Astrocyte (in vitro differentiated cells and primary cell): ENCODE measurements at regions not wholly inside any gene's neighbourhood (a gene's known extent, or its start where the extent isn't known, plus 50 kb on each side); places are given as distances from the start of the nearest gene placed in this dataset.
A peak's percentile ranks its signal among the peaks of the same experiment; 100 is the strongest.

Experiments
- DNase-seq: peaks from one replicate; pipeline ENCODE4 v3.0.0-alpha.2; 2010; ENCODE audit warnings: low read depth
- FAIRE-seq: peaks from 2 replicates; lab custom pipeline; 2011; peaks lifted over from hg19 to GRCh38; lab: Jason Lieb, UNC
- H2AFZ ChIP-seq: 2 replicates; pipeline ENCODE4 v1.6.0; 2012; ENCODE audit warnings: low read depth, low read length, inconsistent platforms
- H3K27ac ChIP-seq: 2 replicates; pipeline ENCODE4 v1.5.1; 2011; ENCODE audit warnings: low read depth, low read length, inconsistent platforms
- H3K27me3 ChIP-seq: 2 replicates; pipeline ENCODE4 v1.6.0; 2011; ENCODE audit warnings: low read length, inconsistent platforms; ENCODE audit not compliant: insufficient read depth
- H3K36me3 ChIP-seq: 2 replicates; pipeline ENCODE4 v1.5.1; 2011; ENCODE audit warnings: low read length, inconsistent platforms; ENCODE audit not compliant: insufficient read depth
- H3K4me1 ChIP-seq: 2 replicates; pipeline ENCODE4 v1.5.1; 2011; ENCODE audit warnings: low read length, inconsistent platforms; ENCODE audit not compliant: insufficient read depth
- H3K4me2 ChIP-seq: 2 replicates; pipeline ENCODE4 v1.6.0; 2012; ENCODE audit warnings: low read length, inconsistent platforms
- H3K4me3 ChIP-seq: 2 replicates; pipeline ENCODE4 v1.5.1; 2011; ENCODE audit warnings: low read depth, mild to moderate bottlenecking, low read length, inconsistent platforms; ENCODE audit not compliant: insufficient read depth
- H3K79me2 ChIP-seq: 2 replicates; pipeline ENCODE4 v1.6.0; 2012; ENCODE audit warnings: mild to moderate bottlenecking, low read length, inconsistent platforms; ENCODE audit not compliant: insufficient read depth
- H3K9ac ChIP-seq: 2 replicates; pipeline ENCODE4 v1.6.0; 2012; ENCODE audit warnings: mild to moderate bottlenecking, low read length, inconsistent platforms
- H3K9me3 ChIP-seq: 2 replicates; pipeline ENCODE4 v1.5.1; 2012; ENCODE audit warnings: low read depth, mild to moderate bottlenecking, low read length, inconsistent platforms; ENCODE audit not compliant: insufficient read depth
- H4K20me1 ChIP-seq: 2 replicates; pipeline ENCODE4 v1.6.0; 2012; ENCODE audit warnings: low read length, inconsistent platforms; ENCODE audit not compliant: insufficient read depth
- H3K27ac Mint-ChIP-seq: one replicate; pipeline ENCODE4 v1.8.0; 2021; ENCODE audit warnings: mild to moderate bottlenecking, mixed read lengths; ENCODE audit not compliant: unreplicated experiment
- H3K27me3 Mint-ChIP-seq: one replicate; pipeline ENCODE4 v1.8.0; 2021; ENCODE audit warnings: low read depth, mixed read lengths; ENCODE audit not compliant: unreplicated experiment
- H3K36me3 Mint-ChIP-seq: one replicate; pipeline ENCODE4 v1.8.0; 2021; ENCODE audit warnings: low read depth, mixed read lengths; ENCODE audit not compliant: unreplicated experiment
- H3K4me1 Mint-ChIP-seq: one replicate; pipeline ENCODE4 v1.8.0; 2021; ENCODE audit warnings: low read depth, mixed read lengths; ENCODE audit not compliant: unreplicated experiment
- H3K4me3 Mint-ChIP-seq: one replicate; pipeline ENCODE4 v1.8.0; 2021; ENCODE audit warnings: mild to moderate bottlenecking, moderate library complexity, mixed read lengths; ENCODE audit not compliant: unreplicated experiment
- H3K9me3 Mint-ChIP-seq: one replicate; pipeline ENCODE4 v1.8.0; 2021; ENCODE audit warnings: mild to moderate bottlenecking, mixed read lengths; ENCODE audit not compliant: unreplicated experiment
- EZH2 ChIP-seq: IDR thresholded peaks from 2 replicates; pipeline ENCODE4 v1.6.1; 2012; ENCODE audit warnings: mild to moderate bottlenecking, low read length, inconsistent platforms; ENCODE audit not compliant: insufficient read depth
- TF ChIP-seq, protein P1 (sequence below): IDR thresholded peaks from 2 replicates; pipeline ENCODE4 v1.5.1; 2011; ENCODE audit warnings: low read depth, mild to moderate bottlenecking, inconsistent platforms, low read length, moderate library complexity; ENCODE audit not compliant: insufficient read depth

DNA sequence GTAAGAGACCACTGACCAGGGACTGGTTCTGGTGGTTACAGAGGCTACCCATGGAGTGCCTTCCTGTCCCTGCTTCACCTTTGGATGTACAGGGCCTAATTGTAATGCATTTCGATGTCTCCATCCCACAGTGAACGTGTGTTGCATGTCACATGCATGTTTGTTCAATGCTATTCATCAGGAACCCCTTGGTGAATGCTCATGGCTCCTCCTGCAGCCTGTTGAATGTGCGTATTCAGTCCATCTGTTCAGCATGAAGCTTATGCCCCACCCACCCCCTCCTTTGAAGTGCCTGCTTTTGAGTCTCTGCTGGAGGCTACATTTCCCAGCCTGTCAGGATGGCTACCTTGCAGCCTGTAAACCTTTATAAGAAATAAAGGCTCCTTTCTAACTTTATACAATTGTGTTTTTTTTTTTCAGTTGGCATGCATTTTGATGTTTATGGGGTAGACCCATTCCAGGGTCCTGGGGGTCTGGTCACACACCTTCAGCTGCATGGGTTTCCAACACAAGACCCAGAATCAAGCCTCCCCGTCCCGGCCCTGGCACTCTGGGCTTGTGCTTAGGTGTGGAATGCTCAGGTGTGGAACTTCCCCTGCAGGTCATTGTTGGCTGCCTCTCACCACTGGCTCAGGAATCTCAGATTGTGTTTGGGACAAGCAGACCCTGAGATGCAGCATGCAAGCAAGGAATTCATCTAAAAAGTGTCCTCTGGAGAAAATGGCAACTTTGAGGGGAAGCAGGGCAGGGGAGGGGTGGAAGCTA is 238.8 kb upstream of the HDAC4 start:
- no peak overlapping the region for H3K27ac ChIP-seq
- no peak overlapping the region for H3K9ac ChIP-seq
- H2AFZ ChIP-seq, result no peak overlapping the region
- H3K4me1 Mint-ChIP-seq, result no peaks in the 10 kb centered on the region
- H3K4me3 Mint-ChIP-seq, result no peak overlapping the region
- H3K36me3 ChIP-seq, result no peaks in the 10 kb centered on the region
- H3K36me3 Mint-ChIP-seq, result no peaks in the 10 kb centered on the region
- no peaks in the 10 kb centered on the region for H3K27me3 ChIP-seq
- no peaks in the 10 kb centered on the region for H4K20me1 ChIP-seq
- peaks cover 4% of the 10 kb centered on the region for H3K9me3 ChIP-seq
- no peak overlapping the region for H3K27ac Mint-ChIP-seq
- no peak overlapping the region for H3K4me3 ChIP-seq
- H3K4me1 ChIP-seq, result no peaks in the 10 kb centered on the region
- DNase-seq, result no peak
- FAIRE-seq, result no peak
- H3K27me3 Mint-ChIP-seq, result peaks cover 8% of the 10 kb centered on the region
- TF ChIP-seq, protein P1, sequence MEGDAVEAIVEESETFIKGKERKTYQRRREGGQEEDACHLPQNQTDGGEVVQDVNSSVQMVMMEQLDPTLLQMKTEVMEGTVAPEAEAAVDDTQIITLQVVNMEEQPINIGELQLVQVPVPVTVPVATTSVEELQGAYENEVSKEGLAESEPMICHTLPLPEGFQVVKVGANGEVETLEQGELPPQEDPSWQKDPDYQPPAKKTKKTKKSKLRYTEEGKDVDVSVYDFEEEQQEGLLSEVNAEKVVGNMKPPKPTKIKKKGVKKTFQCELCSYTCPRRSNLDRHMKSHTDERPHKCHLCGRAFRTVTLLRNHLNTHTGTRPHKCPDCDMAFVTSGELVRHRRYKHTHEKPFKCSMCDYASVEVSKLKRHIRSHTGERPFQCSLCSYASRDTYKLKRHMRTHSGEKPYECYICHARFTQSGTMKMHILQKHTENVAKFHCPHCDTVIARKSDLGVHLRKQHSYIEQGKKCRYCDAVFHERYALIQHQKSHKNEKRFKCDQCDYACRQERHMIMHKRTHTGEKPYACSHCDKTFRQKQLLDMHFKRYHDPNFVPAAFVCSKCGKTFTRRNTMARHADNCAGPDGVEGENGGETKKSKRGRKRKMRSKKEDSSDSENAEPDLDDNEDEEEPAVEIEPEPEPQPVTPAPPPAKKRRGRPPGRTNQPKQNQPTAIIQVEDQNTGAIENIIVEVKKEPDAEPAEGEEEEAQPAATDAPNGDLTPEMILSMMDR, result no peak
- no peak for TF ChIP-seq EZH2
- H3K4me2 ChIP-seq, result no peak overlapping the region
- H3K9me3 Mint-ChIP-seq, result peaks cover 12% of the 10 kb centered on the region
- H3K79me2 ChIP-seq, result no peaks in the 10 kb centered on the region

DNA sequence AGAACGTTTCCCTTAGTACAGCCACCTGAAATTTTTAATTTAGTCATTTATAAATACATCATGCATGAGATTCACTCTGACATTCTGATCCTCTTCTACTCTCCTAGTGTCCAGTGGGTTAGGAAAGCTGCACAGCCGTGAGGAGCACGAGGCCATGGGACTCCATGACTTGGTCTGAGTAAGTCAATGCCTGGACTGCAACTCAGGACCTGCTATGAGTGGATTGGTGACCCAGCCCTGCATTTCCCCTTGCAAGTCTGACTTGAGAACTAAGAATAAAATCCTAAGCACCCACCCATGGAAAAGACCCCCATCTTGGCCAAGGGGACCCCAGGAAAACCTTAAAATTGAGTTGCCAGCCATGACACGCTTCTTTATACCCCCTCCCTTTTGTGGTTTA is 237.6 kb upstream of the HDAC4 start:
- no peaks in the 10 kb centered on the region for H4K20me1 ChIP-seq
- H3K4me3 Mint-ChIP-seq, result no peak overlapping the region
- FAIRE-seq (no peak), DNase-seq (no peak)
- TF ChIP-seq EZH2, result no peak
- TF ChIP-seq, protein P1, result no peak
- H3K36me3 ChIP-seq, result no peaks in the 10 kb centered on the region
- H3K27ac ChIP-seq, result no peak overlapping the region
- H3K4me1 ChIP-seq, result no peaks in the 10 kb centered on the region
- no peaks in the 10 kb centered on the region for H3K36me3 Mint-ChIP-seq
- no peak overlapping the region for H2AFZ ChIP-seq
- no peaks in the 10 kb centered on the region for H3K79me2 ChIP-seq
- no peak overlapping the region for H3K9ac ChIP-seq
- H3K4me2 ChIP-seq, result no peak overlapping the region
- no peaks in the 10 kb centered on the region for H3K4me1 Mint-ChIP-seq
- peaks cover 12% of the 10 kb centered on the region for H3K9me3 Mint-ChIP-seq
- no peak overlapping the region for H3K27ac Mint-ChIP-seq
- H3K4me3 ChIP-seq, result no peak overlapping the region
- H3K9me3 ChIP-seq, result peaks cover 4% of the 10 kb centered on the region
- H3K27me3 ChIP-seq, result no peaks in the 10 kb centered on the region
- peaks cover 8% of the 10 kb centered on the region for H3K27me3 Mint-ChIP-seq

GRCh38 chr2:239636808-239637207 is 236.0 kb upstream of the HDAC4 start:
- H3K4me2 ChIP-seq, result no peak overlapping the region
- H3K9me3 ChIP-seq, result no peaks in the 10 kb centered on the region
- no peak overlapping the region for H3K27ac ChIP-seq
- peak; percentile 13 for DNase-seq
- H2AFZ ChIP-seq, result no peak overlapping the region
- H3K4me1 ChIP-seq, result no peaks in the 10 kb centered on the region
- H3K4me1 Mint-ChIP-seq, result no peaks in the 10 kb centered on the region
- H3K4me3 Mint-ChIP-seq, result no peak overlapping the region
- no peak overlapping the region for H3K4me3 ChIP-seq
- H3K9me3 Mint-ChIP-seq, result peaks cover 12% of the 10 kb centered on the region
- H3K27me3 Mint-ChIP-seq, result peaks cover 8% of the 10 kb centered on the region
- no peaks in the 10 kb centered on the region for H3K79me2 ChIP-seq
- peak overlapping the region; percentile 48 for H3K27ac Mint-ChIP-seq
- no peaks in the 10 kb centered on the region for H3K36me3 Mint-ChIP-seq
- no peaks in the 10 kb centered on the region for H3K36me3 ChIP-seq
- TF ChIP-seq, protein P1, result no peak
- TF ChIP-seq EZH2, result no peak
- FAIRE-seq, result no peak
- H3K27me3 ChIP-seq, result no peaks in the 10 kb centered on the region
- H4K20me1 ChIP-seq, result no peaks in the 10 kb centered on the region
- no peak overlapping the region for H3K9ac ChIP-seq
